ENCODE measurements at regions not wholly inside any gene's neighbourhood (a gene's known extent, or its start where the extent isn't known, plus 50 kb on each side); places are given as distances from the start of the nearest gene placed in this dataset.

DNA sequence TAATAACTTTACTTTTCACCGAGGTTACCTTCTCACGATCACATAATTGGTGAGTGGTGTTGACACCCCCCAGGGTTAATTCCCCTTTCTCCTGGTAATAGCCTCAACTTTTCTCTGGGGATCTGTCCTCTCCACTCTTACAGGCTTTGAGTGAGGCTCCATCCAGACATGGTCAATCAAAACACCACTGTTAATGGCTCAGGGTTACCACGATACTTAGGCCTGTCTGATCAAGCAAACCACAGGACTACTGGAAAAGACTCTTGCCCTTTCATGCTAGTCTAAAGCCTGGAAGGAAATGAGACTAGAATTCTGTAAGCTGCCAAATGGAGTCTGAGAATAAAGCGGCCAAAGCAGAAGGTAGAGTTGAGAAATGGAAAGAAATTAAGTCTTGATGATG, 56.5 kb upstream of the STT3B start:
- TF ChIP-seq, protein P1, sequence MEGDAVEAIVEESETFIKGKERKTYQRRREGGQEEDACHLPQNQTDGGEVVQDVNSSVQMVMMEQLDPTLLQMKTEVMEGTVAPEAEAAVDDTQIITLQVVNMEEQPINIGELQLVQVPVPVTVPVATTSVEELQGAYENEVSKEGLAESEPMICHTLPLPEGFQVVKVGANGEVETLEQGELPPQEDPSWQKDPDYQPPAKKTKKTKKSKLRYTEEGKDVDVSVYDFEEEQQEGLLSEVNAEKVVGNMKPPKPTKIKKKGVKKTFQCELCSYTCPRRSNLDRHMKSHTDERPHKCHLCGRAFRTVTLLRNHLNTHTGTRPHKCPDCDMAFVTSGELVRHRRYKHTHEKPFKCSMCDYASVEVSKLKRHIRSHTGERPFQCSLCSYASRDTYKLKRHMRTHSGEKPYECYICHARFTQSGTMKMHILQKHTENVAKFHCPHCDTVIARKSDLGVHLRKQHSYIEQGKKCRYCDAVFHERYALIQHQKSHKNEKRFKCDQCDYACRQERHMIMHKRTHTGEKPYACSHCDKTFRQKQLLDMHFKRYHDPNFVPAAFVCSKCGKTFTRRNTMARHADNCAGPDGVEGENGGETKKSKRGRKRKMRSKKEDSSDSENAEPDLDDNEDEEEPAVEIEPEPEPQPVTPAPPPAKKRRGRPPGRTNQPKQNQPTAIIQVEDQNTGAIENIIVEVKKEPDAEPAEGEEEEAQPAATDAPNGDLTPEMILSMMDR (IDR thresholded peaks at IDR 0.05; ENCODE audit: extremely low read depth in 1 of 2, insufficient read depth in 1 of 2, low read depth in 1 of 2, low read length in 2 of 2) = no peak
- TF ChIP-seq POLR2A (IDR thresholded peaks at IDR 0.05; ENCODE audit: low read depth, low read length) = no peak
- TF ChIP-seq MYC (IDR thresholded peaks at IDR 0.05; ENCODE audit: low read depth, low read length) = no peak
- no peak for TF ChIP-seq EZH2 (IDR thresholded peaks at IDR 0.05; ENCODE audit: borderline replicate concordance, low read depth, low read length, severe bottlenecking)
- TF ChIP-seq POLR2AphosphoS5 (IDR thresholded peaks at IDR 0.05; ENCODE audit: insufficient read depth, low read depth, low read length) = no peak

All from endothelial cell of umbilical vein (primary cell).